Activated CD8-positive, alpha-beta memory T cell treated with anti-CD3 and anti-CD28 coated beads, Interleukin-2, amount 50 U/mL, for 24 hours (primary cell): ENCODE measurements at regions not wholly inside any gene's neighbourhood (a gene's known extent, or its start where the extent isn't known, plus 50 kb on each side); places are given as distances from the start of the nearest gene placed in this dataset.

ENCODE experiments used
- DNase-seq: peaks from one replicate; pipeline ENCODE4 v3.0.0-alpha.2; 2020; ENCODE audit errors: extremely low read depth

- no peak for DNase-seq
These were observed 184.5 kb upstream of the RNF32 start for GRCh38 chr7:156456032-156456431.

GRCh38 chr7:156450473-156450872, 190.1 kb upstream of the RNF32 start:
- DNase-seq: no peak

GRCh38 chr7:156448918-156449317, 191.7 kb upstream of the RNF32 start:
- no peak for DNase-seq

GRCh38 chr7:156446990-156447389, 193.6 kb upstream of the RNF32 start:
- DNase-seq: no peak

GRCh38 chr7:156445997-156446761, 194.4 kb upstream of the RNF32 start:
- no peak for DNase-seq

- DNase-seq: no peak
These were observed 198.1 kb upstream of the RNF32 start for GRCh38 chr7:156442516-156442915.

GRCh38 chr7:156440456-156440855, 200.1 kb upstream of the RNF32 start:
- DNase-seq: no peak

- DNase-seq: no peak
These were observed 202.6 kb upstream of the RNF32 start for GRCh38 chr7:156438011-156438410.

GRCh38 chr7:156437021-156437614, 203.5 kb upstream of the RNF32 start:
- DNase-seq: no peak

- no peak for DNase-seq
These were observed 204.9 kb upstream of the RNF32 start for GRCh38 chr7:156435486-156436231.

GRCh38 chr7:156434706-156435105, 205.9 kb upstream of the RNF32 start:
- DNase-seq: no peak

GRCh38 chr7:156432018-156432417, 208.6 kb upstream of the RNF32 start:
- DNase-seq: no peak

GRCh38 chr7:156430109-156430508, 210.5 kb upstream of the RNF32 start:
- no peak for DNase-seq

GRCh38 chr7:156429514-156429913, 211.1 kb upstream of the RNF32 start:
- no peak for DNase-seq

- DNase-seq: no peak
These were observed 216.7 kb upstream of the RNF32 start for GRCh38 chr7:156423876-156424275.

GRCh38 chr7:156420496-156420895, 220.1 kb upstream of the RNF32 start:
- DNase-seq: no peak

- DNase-seq: no peak
These were observed 220.8 kb upstream of the RNF32 start for GRCh38 chr7:156419782-156420181.

- no peak for DNase-seq
These were observed 238.3 kb upstream of the RNF32 start for GRCh38 chr7:156402255-156402654.

- DNase-seq: no peak
These were observed 239.0 kb upstream of the RNF32 start for GRCh38 chr7:156401617-156402016.

- no peak for DNase-seq
These were observed 240.5 kb upstream of the RNF32 start for GRCh38 chr7:156400046-156400445.

GRCh38 chr7:156397249-156397648, 243.3 kb upstream of the RNF32 start:
- no peak for DNase-seq

- no peak for DNase-seq
These were observed 251.4 kb upstream of the RNF32 start for GRCh38 chr7:156389116-156389692.

- DNase-seq: no peak
These were observed 254.5 kb upstream of the RNF32 start for GRCh38 chr7:156386097-156386496.
